PC-3 (cell line): ENCODE measurements at regions not wholly inside any gene's neighbourhood (a gene's known extent, or its start where the extent isn't known, plus 50 kb on each side); places are given as distances from the start of the nearest gene placed in this dataset.

ENCODE experiments used
- CTCF ChIP-seq: fragments of 300-600 bp; sonication (generic); conservative IDR thresholded peaks from 2 replicates; pipeline ENCODE4 v1.5.1; 2017; ENCODE audit warnings: antibody characterized with exemption, low read depth, mild to moderate bottlenecking, low read length
- EZH2 ChIP-seq: fragments of 300-600 bp; sonication (generic); IDR thresholded peaks from one replicate; pipeline ENCODE4 v1.6.1; 2017; ENCODE audit warnings: antibody characterized with exemption, mild to moderate bottlenecking, low read length; ENCODE audit not compliant: unreplicated experiment

GRCh38 chr6:56744528-56744927, 101.8 kb upstream of the DST start:
- TF ChIP-seq CTCF: no peak
- no peak for TF ChIP-seq EZH2
